HG02571 (cell line): ENCODE measurements at regions not wholly inside any gene's neighbourhood (a gene's known extent, or its start where the extent isn't known, plus 50 kb on each side); places are given as distances from the start of the nearest gene placed in this dataset.
"Not testable (repeated sequence)": the region's sequence is repeated elsewhere in the genome, so short reads cannot be mapped to it uniquely, and the experiment has no call there.

Experiments used
- ATAC-seq: cut with Tn5 transposase; IDR thresholded peaks from one replicate; pipeline ENCODE4 v1.9.1; 2021; ENCODE audit warnings: mild to moderate bottlenecking, moderate library complexity; ENCODE audit not compliant: unreplicated experiment

GRCh38 chr21:35451276-35451675 lies 402.2 kb upstream of the RUNX1 start:
- no peak for ATAC-seq

- no peak for ATAC-seq
Measured at GRCh38 chr21:35450830-35451229, 401.7 kb upstream of the RUNX1 start.

- ATAC-seq, result no peak
Measured at GRCh38 chr21:35449846-35450245, 400.7 kb upstream of the RUNX1 start.

- ATAC-seq, result no peak
Measured at GRCh38 chr21:35448876-35449599, 399.9 kb upstream of the RUNX1 start.

GRCh38 chr21:35444391-35444790 lies 395.3 kb upstream of the RUNX1 start:
- ATAC-seq, result no peak

- ATAC-seq, result no peak
Measured at GRCh38 chr21:35441868-35442582, 392.9 kb upstream of the RUNX1 start.

- ATAC-seq, result no peak
Measured at GRCh38 chr21:35438643-35439404, 389.7 kb upstream of the RUNX1 start.

- ATAC-seq, result no peak
Measured at GRCh38 chr21:35437941-35438340, 388.8 kb upstream of the RUNX1 start.

GRCh38 chr21:35436899-35437298 lies 387.8 kb upstream of the RUNX1 start:
- no peak for ATAC-seq

GRCh38 chr21:35432601-35433000 lies 383.5 kb upstream of the RUNX1 start:
- ATAC-seq, result not testable (repeated sequence)

GRCh38 chr21:35430260-35430659 lies 381.2 kb upstream of the RUNX1 start:
- ATAC-seq, result no peak

GRCh38 chr21:35428937-35429336 lies 379.8 kb upstream of the RUNX1 start:
- ATAC-seq, result no peak

GRCh38 chr21:35428489-35428888 lies 379.4 kb upstream of the RUNX1 start:
- no peak for ATAC-seq

GRCh38 chr21:35428001-35428320 lies 378.9 kb upstream of the RUNX1 start:
- ATAC-seq, result no peak

- no peak for ATAC-seq
Measured at GRCh38 chr21:35427320-35428000, 378.4 kb upstream of the RUNX1 start.

GRCh38 chr21:35426897-35427296 lies 377.8 kb upstream of the RUNX1 start:
- ATAC-seq, result no peak

- no peak for ATAC-seq
Measured at GRCh38 chr21:35426469-35426868, 377.4 kb upstream of the RUNX1 start.

GRCh38 chr21:35424122-35424521 lies 375.0 kb upstream of the RUNX1 start:
- no peak for ATAC-seq

- no peak for ATAC-seq
Measured at GRCh38 chr21:35423709-35424108, 374.6 kb upstream of the RUNX1 start.

- ATAC-seq, result no peak
Measured at GRCh38 chr21:35422011-35422410, 372.9 kb upstream of the RUNX1 start.

- no peak for ATAC-seq
Measured at GRCh38 chr21:35421221-35421620, 372.1 kb upstream of the RUNX1 start.
